GM23248 (cell line): ENCODE measurements at regions not wholly inside any gene's neighbourhood (a gene's known extent, or its start where the extent isn't known, plus 50 kb on each side); places are given as distances from the start of the nearest gene placed in this dataset.

Experiments
- DNase-seq: peaks from one replicate; pipeline ENCODE4 v3.0.0-alpha.2; 2015
- H2AFZ ChIP-seq: fragments of 200-600 bp; sonication (generic); 2 replicates; pipeline ENCODE4 v1.6.1; 2016; ENCODE audit warnings: antibody characterized with exemption
- H3F3A ChIP-seq: fragments of 200-600 bp; sonication (generic); 2 replicates; pipeline ENCODE4 v1.6.1; 2016; ENCODE audit warnings: mild to moderate bottlenecking, antibody characterized with exemption, mixed run types; ENCODE audit not compliant: insufficient read depth
- H3K27ac ChIP-seq: fragments of 200-600 bp; sonication (generic); 2 replicates; pipeline ENCODE4 v1.5.1; 2016; ENCODE audit warnings: mild to moderate bottlenecking
- H3K27me3 ChIP-seq: fragments of 200-600 bp; sonication (generic); replicated peaks from 2 replicates; pipeline ENCODE4 v1.6.1; 2016; ENCODE audit warnings: mild to moderate bottlenecking; ENCODE audit not compliant: insufficient read depth
- H3K36me3 ChIP-seq: fragments of 200-600 bp; sonication (generic); 2 replicates; pipeline ENCODE4 v1.6.1; 2016; ENCODE audit warnings: low read depth, mild to moderate bottlenecking
- H3K4me1 ChIP-seq: fragments of 200-600 bp; sonication (generic); 2 replicates; pipeline ENCODE4 v1.6.1; 2016; ENCODE audit warnings: mild to moderate bottlenecking; ENCODE audit not compliant: insufficient read depth
- H3K4me2 ChIP-seq: fragments of 200-600 bp; sonication (generic); one replicate; pipeline ENCODE4 v1.6.1; 2016; ENCODE audit warnings: mild to moderate bottlenecking; ENCODE audit not compliant: unreplicated experiment
- H3K4me3 ChIP-seq: fragments of 200-600 bp; sonication (generic); 2 replicates; pipeline ENCODE4 v1.5.1; 2016; ENCODE audit warnings: mild to moderate bottlenecking
- H3K79me2 ChIP-seq: fragments of 200-600 bp; sonication (generic); 2 replicates; pipeline ENCODE4 v1.6.1; 2016; ENCODE audit warnings: mild to moderate bottlenecking; ENCODE audit not compliant: insufficient read depth
- H3K9ac ChIP-seq: fragments of 200-600 bp; sonication (generic); 2 replicates; pipeline ENCODE4 v1.6.1; 2016; ENCODE audit warnings: mild to moderate bottlenecking
- H3K9me2 ChIP-seq: fragments of 200-600 bp; sonication (generic); 2 replicates; pipeline ENCODE4 v1.6.1; 2016; ENCODE audit warnings: mixed run types, mild to moderate bottlenecking, moderate library complexity; ENCODE audit not compliant: insufficient read depth
- H3K9me3 ChIP-seq: fragments of 200-600 bp; sonication (generic); one replicate; pipeline ENCODE4 v1.6.1; 2017; ENCODE audit warnings: low read depth
- H4K20me1 ChIP-seq: fragments of 200-600 bp; sonication (generic); 2 replicates; pipeline ENCODE4 v1.6.0; 2016; ENCODE audit not compliant: insufficient read depth
- EZH2 ChIP-seq: fragments of 200-600 bp; sonication (generic); IDR thresholded peaks from 2 replicates; pipeline ENCODE4 v1.6.1; 2018; ENCODE audit warnings: antibody characterized with exemption, mild to moderate bottlenecking; ENCODE audit not compliant: insufficient read depth, poor library complexity, severe bottlenecking
- EZH2phosphoT487 ChIP-seq: fragments of 200-600 bp; sonication (generic); IDR thresholded peaks from 2 replicates; pipeline ENCODE4 v1.6.1; 2018; ENCODE audit warnings: antibody characterized with exemption, moderate library complexity, mild to moderate bottlenecking, low read depth; ENCODE audit not compliant: insufficient read depth
- WGBS, 2 experiments: methylation state at CpG; one replicate each; pipeline ENCODE4 v1.1.6; 2015 to 2017; ENCODE audit warnings: low lambda C conversion rate in 2 of 2, low coverage in 1 of 2; ENCODE audit errors: missing lambda C conversion rate in 2 of 2; 5-methylcytosine and 5-hydroxymethylcytosine counted together
- in situ Hi-C: fragments of 300-500 bp; cut with MboI; formaldehyde crosslinking; loops from 2 replicates; pipeline ENCODE4 v1.15.0; 2020

DNA sequence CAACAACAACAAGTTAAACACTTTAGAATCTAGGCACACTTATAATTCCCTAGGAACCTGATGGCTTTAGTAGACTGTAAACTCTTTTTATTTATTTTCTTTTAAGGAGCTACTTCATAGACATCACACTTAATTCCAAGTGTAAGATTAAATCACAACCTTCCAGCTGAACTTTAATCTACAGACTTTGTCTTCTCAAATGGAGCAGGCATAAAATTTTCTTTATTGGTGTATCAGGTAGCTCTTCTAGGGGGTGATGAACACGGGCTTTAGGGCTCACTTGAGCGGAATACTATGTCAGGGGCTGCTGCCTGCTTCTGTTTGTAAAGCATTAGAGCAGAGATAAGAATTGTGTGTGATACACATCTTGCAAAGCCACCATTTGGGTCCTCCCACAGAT lies 525.8 kb upstream of the FAT3 start:
- H2AFZ ChIP-seq: no peak overlapping the region
- no peaks in the 10 kb centered on the region for H3K9me3 ChIP-seq
- no peaks in the 10 kb centered on the region for H3K36me3 ChIP-seq
- no peaks in the 10 kb centered on the region for H3F3A ChIP-seq
- in situ Hi-C loops: no loop called here
- TF ChIP-seq EZH2phosphoT487 (no peak), EZH2 (no peak)
- no peak for DNase-seq
- 13 to 18% methylated on average over 2 of the region's 2 CpGs for WGBS, 2 experiments
- no peak overlapping the region for H3K4me2 ChIP-seq
- no peaks in the 10 kb centered on the region for H3K4me1 ChIP-seq
- no peaks in the 10 kb centered on the region for H3K27me3 ChIP-seq
- H3K27ac ChIP-seq: no peak overlapping the region
- H3K79me2 ChIP-seq: no peaks in the 10 kb centered on the region
- no peak overlapping the region for H3K4me3 ChIP-seq
- no peaks in the 10 kb centered on the region for H3K9me2 ChIP-seq
- H4K20me1 ChIP-seq: no peaks in the 10 kb centered on the region
- H3K9ac ChIP-seq: no peak overlapping the region

DNA sequence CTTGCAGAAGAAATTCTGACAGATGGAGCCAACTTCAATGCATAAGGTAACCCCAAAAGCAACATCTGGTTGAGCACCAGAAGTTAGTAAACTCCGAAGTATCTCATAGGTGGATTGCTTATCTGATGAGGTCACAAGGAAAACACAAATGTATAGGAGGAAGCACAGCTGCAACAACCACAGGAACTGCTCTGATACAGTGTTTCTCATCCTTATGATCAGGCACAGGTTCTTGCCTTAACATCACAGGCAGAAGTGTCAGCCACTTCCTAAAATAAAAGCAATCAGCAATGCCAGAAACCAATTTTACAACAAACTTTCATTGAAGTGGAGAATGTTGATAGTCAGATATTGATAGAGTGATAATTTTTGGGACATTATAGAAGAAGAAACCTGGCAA lies 530.3 kb upstream of the FAT3 start:
- TF ChIP-seq EZH2 (no peak), EZH2phosphoT487 (no peak)
- Histone ChIP-seq H3K4me1 (no peaks in the 10 kb centered on the region), H2AFZ (no peak overlapping the region), H3K27ac (no peak overlapping the region), H3K36me3 (no peaks in the 10 kb centered on the region), H3K9me2 (no peaks in the 10 kb centered on the region), H3K9ac (no peak overlapping the region), H3K9me3 (no peaks in the 10 kb centered on the region), H4K20me1 (no peaks in the 10 kb centered on the region), H3F3A (no peaks in the 10 kb centered on the region), H3K4me2 (no peak overlapping the region), H3K79me2 (no peaks in the 10 kb centered on the region), H3K27me3 (no peaks in the 10 kb centered on the region), H3K4me3 (no peak overlapping the region)
- in situ Hi-C loops: no loop called here
- WGBS, 2 experiments: 17 to 19% methylated on average over 1 of the region's 1 CpG
- no peak for DNase-seq

DNA sequence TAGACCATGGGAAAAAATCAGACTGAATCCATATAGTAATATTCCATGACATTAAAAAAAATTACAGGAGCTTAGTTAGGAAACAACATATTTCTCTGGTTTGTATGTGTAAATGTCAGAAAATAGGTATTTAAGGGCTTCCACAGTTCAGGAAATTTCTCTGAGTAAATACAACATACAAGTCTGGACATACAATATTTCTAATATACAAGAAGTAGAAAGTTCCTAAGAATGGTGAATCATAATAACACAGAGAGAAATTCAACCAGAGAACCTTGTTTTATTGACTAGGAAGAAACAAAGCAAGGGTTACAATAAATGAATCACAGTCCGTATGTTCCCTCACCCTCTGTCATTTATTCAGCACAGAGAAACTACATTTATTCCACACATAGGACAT lies 532.7 kb upstream of the FAT3 start:
- H3K4me2 ChIP-seq: no peak overlapping the region

DNA sequence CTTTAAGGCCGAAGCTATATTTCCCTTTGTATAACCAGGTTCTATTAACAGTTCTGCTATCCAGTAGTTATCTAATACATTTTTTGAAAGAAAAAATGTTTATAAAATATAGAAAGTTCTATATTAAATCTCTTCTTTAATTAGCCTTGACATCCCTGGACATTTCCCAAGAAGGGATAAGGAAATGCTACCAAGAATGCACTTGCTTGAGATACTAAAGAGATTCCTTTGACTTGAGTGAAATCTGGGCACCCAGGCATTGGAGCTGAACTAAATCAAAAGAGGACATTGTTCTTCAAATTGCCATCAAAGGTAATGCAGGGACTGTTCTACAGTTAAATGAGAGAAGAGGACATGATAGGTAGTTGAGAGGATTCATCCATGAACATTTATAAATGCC lies 535.9 kb upstream of the FAT3 start:
- Histone ChIP-seq H3K4me2 (no peak overlapping the region), H3F3A (no peaks in the 10 kb centered on the region), H2AFZ (no peak overlapping the region), H3K79me2 (no peaks in the 10 kb centered on the region), H3K9me2 (no peaks in the 10 kb centered on the region), H3K9me3 (no peaks in the 10 kb centered on the region), H3K27me3 (no peaks in the 10 kb centered on the region), H3K36me3 (no peaks in the 10 kb centered on the region), H3K4me3 (no peak overlapping the region), H4K20me1 (no peaks in the 10 kb centered on the region), H3K4me1 (no peaks in the 10 kb centered on the region), H3K9ac (no peak overlapping the region), H3K27ac (no peak overlapping the region)
- TF ChIP-seq EZH2 (no peak), EZH2phosphoT487 (no peak)
- in situ Hi-C loops: no loop called here
- DNase-seq: no peak
- WGBS, 2 experiments: 34 to 38% methylated on average over 1 of the region's 1 CpG

More for the DNA sequence above, 532.7 kb upstream of the FAT3 start:
- Histone ChIP-seq H3F3A (no peaks in the 10 kb centered on the region), H4K20me1 (no peaks in the 10 kb centered on the region), H3K36me3 (no peaks in the 10 kb centered on the region), H3K4me1 (no peaks in the 10 kb centered on the region), H3K4me3 (no peak overlapping the region), H3K9me2 (no peaks in the 10 kb centered on the region), H2AFZ (no peak overlapping the region), H3K79me2 (no peaks in the 10 kb centered on the region), H3K9me3 (no peaks in the 10 kb centered on the region), H3K27ac (no peak overlapping the region), H3K27me3 (no peaks in the 10 kb centered on the region), H3K9ac (no peak overlapping the region)
- in situ Hi-C loops: no loop called here
- TF ChIP-seq EZH2phosphoT487 (no peak), EZH2 (no peak)
- DNase-seq: no peak
- 22 to 24% methylated on average over 1 of the region's 1 CpG for WGBS, 2 experiments

DNA sequence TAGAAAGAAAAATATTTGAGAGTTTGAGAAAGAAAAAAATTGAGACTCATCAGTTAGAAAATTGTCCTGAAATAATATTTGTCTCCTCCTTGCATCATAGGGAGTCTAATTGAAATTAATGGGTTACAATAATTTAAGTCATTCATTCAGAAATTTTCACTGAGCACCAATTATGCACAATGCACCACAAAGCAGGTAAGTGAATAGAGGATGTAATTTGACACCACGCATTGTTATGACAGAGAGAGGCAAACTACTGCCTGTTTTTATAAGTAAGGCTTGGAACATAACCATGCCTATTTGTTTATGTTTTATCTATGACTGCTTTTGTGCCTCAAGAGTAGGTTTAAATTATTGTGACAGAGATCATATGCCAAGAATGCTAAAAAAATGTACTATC lies 537.9 kb upstream of the FAT3 start:
- no peak overlapping the region for H3K9ac ChIP-seq
- H2AFZ ChIP-seq: no peak overlapping the region
- H3K79me2 ChIP-seq: no peaks in the 10 kb centered on the region
- H3K4me1 ChIP-seq: no peaks in the 10 kb centered on the region
- H3K27ac ChIP-seq: no peak overlapping the region
- no peaks in the 10 kb centered on the region for H3K27me3 ChIP-seq
- no peak overlapping the region for H3K4me3 ChIP-seq
- DNase-seq: no peak
- no peaks in the 10 kb centered on the region for H3F3A ChIP-seq
- no peaks in the 10 kb centered on the region for H3K9me2 ChIP-seq
- in situ Hi-C loops: no loop called here
- TF ChIP-seq EZH2phosphoT487 (no peak), EZH2 (no peak)
- H3K36me3 ChIP-seq: no peaks in the 10 kb centered on the region
- H4K20me1 ChIP-seq: no peaks in the 10 kb centered on the region
- WGBS, 2 experiments: 10 to 19% methylated on average over 1 of the region's 1 CpG
- H3K4me2 ChIP-seq: no peak overlapping the region
- no peaks in the 10 kb centered on the region for H3K9me3 ChIP-seq
